Osteoblast (primary cell): ENCODE measurements at regions not wholly inside any gene's neighbourhood (a gene's known extent, or its start where the extent isn't known, plus 50 kb on each side); places are given as distances from the start of the nearest gene placed in this dataset.

Experiments
- DNase-seq: peaks from one replicate; pipeline ENCODE4 v3.0.0; 2011; ENCODE audit warnings: low spot score, mixed read lengths; ENCODE audit not compliant: insufficient read length; ENCODE audit errors: missing footprints
- H2AFZ ChIP-seq: 2 replicates; pipeline ENCODE4 v1.6.0; 2011; ENCODE audit warnings: mild to moderate bottlenecking, low read length
- H3K27ac ChIP-seq: 2 replicates; pipeline ENCODE4 v1.5.1; 2011; ENCODE audit warnings: mild to moderate bottlenecking, low read depth, low read length, moderate library complexity
- H3K27me3 ChIP-seq: 2 replicates; pipeline ENCODE4 v1.6.0; 2012; ENCODE audit warnings: mild to moderate bottlenecking, control low read depth, inconsistent platforms, low read length, moderate library complexity; ENCODE audit not compliant: insufficient read depth
- H3K36me3 ChIP-seq: 2 replicates; pipeline ENCODE4 v1.5.1; 2011; ENCODE audit warnings: mild to moderate bottlenecking, low read length, control low read depth, moderate library complexity; ENCODE audit not compliant: insufficient read depth
- H3K4me1 ChIP-seq: 2 replicates; pipeline ENCODE4 v1.5.1; 2011; ENCODE audit warnings: mild to moderate bottlenecking, low read length, control low read depth, moderate library complexity; ENCODE audit not compliant: insufficient read depth
- H3K4me2 ChIP-seq: 2 replicates; pipeline ENCODE4 v1.6.0; 2011; ENCODE audit warnings: mild to moderate bottlenecking, low read length; ENCODE audit not compliant: insufficient read depth
- H3K4me3 ChIP-seq: fragments of 200-600 bp; sonication (generic); 3 replicates; pipeline ENCODE4 v1.5.1; 2012; ENCODE audit warnings: mild to moderate bottlenecking, low read length, inconsistent platforms; ENCODE audit not compliant: insufficient read depth
- H3K79me2 ChIP-seq: 2 replicates; pipeline ENCODE4 v1.6.0; 2012; ENCODE audit warnings: mild to moderate bottlenecking, low read length, control low read depth, inconsistent platforms; ENCODE audit not compliant: insufficient read depth
- H3K9me3 ChIP-seq: 2 replicates; pipeline ENCODE4 v1.5.1; 2011; ENCODE audit warnings: low read depth, low read length, control low read depth
- H4K20me1 ChIP-seq: 2 replicates; pipeline ENCODE4 v1.6.0; 2012; ENCODE audit warnings: mild to moderate bottlenecking, low read length, control low read depth; ENCODE audit not compliant: insufficient read depth
- TF ChIP-seq, protein P1 (sequence below): IDR thresholded peaks from 2 replicates; pipeline ENCODE4 v1.5.1; 2011; ENCODE audit warnings: mild to moderate bottlenecking, low read depth, low read length, moderate library complexity; ENCODE audit errors: extremely low read depth

DNA sequence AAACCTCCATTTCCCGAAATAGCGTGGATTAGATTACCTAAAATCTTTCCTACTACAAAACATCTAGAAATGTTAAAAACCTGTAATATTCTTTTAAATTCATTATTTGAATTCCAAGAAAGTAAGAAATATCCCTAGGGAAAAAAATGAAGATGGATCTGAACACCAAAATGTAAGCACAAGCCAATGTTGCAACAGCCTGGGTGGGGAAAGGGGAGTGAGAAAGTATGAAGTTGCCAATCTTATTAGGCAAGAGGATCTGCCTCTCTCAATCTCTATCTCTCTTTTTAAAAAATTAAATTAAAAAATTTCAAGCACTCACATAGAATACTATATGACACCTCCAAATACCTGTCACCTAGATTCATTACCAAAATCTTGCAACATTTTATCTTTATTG lies 74.9 kb upstream of the IRF2BP2 start:
- Histone ChIP-seq H3K79me2 (no peaks in the 10 kb centered on the region), H3K4me1 (peaks cover 10% of the 10 kb centered on the region), H4K20me1 (no peaks in the 10 kb centered on the region), H3K27me3 (no peaks in the 10 kb centered on the region), H3K9me3 (no peaks in the 10 kb centered on the region), H3K4me3 (no peak overlapping the region), H2AFZ (no peak overlapping the region), H3K4me2 (no peak overlapping the region), H3K36me3 (no peaks in the 10 kb centered on the region), H3K27ac (no peak overlapping the region)
- DNase-seq, result no peak
- TF ChIP-seq, protein P1, sequence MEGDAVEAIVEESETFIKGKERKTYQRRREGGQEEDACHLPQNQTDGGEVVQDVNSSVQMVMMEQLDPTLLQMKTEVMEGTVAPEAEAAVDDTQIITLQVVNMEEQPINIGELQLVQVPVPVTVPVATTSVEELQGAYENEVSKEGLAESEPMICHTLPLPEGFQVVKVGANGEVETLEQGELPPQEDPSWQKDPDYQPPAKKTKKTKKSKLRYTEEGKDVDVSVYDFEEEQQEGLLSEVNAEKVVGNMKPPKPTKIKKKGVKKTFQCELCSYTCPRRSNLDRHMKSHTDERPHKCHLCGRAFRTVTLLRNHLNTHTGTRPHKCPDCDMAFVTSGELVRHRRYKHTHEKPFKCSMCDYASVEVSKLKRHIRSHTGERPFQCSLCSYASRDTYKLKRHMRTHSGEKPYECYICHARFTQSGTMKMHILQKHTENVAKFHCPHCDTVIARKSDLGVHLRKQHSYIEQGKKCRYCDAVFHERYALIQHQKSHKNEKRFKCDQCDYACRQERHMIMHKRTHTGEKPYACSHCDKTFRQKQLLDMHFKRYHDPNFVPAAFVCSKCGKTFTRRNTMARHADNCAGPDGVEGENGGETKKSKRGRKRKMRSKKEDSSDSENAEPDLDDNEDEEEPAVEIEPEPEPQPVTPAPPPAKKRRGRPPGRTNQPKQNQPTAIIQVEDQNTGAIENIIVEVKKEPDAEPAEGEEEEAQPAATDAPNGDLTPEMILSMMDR, result no peak

DNA sequence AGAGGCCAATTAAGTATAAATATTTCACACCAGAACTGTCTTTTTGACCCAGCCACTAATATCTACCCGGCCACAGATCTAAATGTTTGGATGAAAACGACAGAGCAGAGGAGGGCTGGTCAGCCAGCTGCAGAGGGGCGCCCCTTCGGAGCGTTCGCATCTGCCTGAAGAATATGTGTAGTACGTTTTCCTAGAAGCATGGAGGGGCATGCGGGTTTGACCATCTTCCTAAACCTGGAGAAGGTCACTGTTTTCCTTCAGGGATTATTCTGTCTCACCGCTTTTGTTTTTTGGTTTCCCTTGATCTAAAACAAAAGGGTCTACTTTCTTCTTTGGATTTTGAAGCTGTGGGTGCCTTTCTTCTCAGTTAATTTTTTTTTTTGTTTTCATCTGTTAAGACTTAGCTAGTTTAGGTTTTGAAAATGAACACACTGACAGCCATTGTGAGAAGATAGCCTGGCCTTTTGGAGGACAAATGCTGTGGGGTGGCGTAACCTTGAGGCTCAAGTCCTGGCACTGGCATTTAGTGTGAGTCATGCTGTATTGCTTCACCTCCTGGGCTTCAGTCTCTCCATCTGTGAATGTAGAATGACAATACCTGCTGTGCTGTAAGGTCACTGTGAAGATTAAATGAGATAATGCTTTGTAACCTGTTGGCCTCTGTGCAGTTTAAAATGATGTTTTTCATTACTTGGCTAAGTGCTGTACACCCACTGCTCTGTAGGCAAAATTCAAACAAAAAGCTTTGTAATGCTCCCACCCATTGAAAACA lies 74.1 kb upstream of the IRF2BP2 start:
- Histone ChIP-seq H3K27ac (peak overlapping the region; percentile 7), H3K4me3 (no peak overlapping the region), H3K36me3 (no peaks in the 10 kb centered on the region), H2AFZ (no peak overlapping the region), H3K4me2 (no peak overlapping the region), H3K27me3 (no peaks in the 10 kb centered on the region), H3K4me1 (peaks cover 10% of the 10 kb centered on the region), H3K79me2 (no peaks in the 10 kb centered on the region), H4K20me1 (no peaks in the 10 kb centered on the region), H3K9me3 (no peaks in the 10 kb centered on the region)
- no peak for DNase-seq
- TF ChIP-seq, protein P1, result no peak

DNA sequence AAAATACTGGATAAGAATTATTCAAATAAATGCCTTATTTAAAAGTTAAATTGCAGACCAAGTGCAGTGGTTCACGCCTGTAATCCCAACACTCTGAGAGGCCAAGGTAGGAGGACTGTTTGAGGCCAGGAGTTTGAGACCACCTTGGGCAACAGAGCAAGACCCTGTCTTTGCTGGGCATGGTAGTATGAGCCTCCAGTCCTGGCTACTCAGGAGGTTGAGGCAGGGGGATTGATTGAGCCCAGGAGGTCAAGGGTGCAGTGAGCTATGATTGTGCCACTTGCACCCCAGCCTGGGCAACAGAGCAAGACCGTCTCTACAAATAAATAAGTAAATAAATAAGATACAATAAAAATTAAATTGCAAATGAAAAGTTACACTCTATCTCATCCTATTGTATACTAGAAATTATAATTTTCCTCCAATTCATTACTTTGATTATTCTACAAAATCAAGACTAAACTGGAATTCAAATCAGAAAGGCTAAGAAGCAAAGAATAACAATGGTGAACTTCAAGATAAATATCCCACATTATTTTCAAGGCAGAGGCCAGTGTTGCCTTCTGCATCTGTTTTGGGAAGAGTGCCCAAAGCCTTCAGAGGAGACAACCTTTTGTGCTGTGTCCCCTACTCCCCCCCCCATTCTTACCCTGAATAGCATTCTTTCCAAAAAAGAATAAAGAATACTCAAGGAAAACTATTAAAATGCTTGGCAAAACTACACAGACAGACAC lies 73.3 kb upstream of the IRF2BP2 start:
- no peak overlapping the region for H3K4me2 ChIP-seq
- no peak overlapping the region for H3K27ac ChIP-seq
- H2AFZ ChIP-seq, result no peak overlapping the region
- TF ChIP-seq, protein P1, result no peak
- no peaks in the 10 kb centered on the region for H3K79me2 ChIP-seq
- H3K4me3 ChIP-seq, result no peak overlapping the region
- H3K4me1 ChIP-seq, result peaks cover 10% of the 10 kb centered on the region
- no peaks in the 10 kb centered on the region for H3K36me3 ChIP-seq
- H3K9me3 ChIP-seq, result no peaks in the 10 kb centered on the region
- no peak for DNase-seq
- no peaks in the 10 kb centered on the region for H4K20me1 ChIP-seq
- no peaks in the 10 kb centered on the region for H3K27me3 ChIP-seq

DNA sequence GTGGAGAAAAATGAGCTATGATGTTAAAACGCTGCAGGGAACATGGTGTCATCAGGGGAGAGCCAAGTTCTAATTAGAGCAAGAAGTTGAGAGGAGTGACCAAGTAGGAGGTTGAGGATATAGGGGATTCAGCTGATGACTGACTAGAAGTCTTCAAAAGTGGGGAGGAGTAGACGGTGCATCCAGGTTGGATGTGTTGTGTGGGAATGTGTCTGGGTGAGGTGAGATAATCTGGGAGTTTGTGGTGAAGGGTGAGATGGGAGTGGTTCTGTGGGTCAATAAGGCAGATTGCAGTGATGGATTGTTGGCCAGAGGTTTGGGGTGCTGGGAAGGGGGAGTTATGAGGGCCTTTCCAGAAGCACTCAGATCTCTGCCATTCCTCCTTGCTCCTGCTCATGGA lies 72.0 kb upstream of the IRF2BP2 start:
- Histone ChIP-seq H3K27ac (no peak overlapping the region), H3K4me2 (no peak overlapping the region), H4K20me1 (no peaks in the 10 kb centered on the region), H3K27me3 (no peaks in the 10 kb centered on the region), H3K4me3 (no peak overlapping the region), H2AFZ (no peak overlapping the region), H3K4me1 (peaks cover 10% of the 10 kb centered on the region), H3K9me3 (no peaks in the 10 kb centered on the region), H3K79me2 (no peaks in the 10 kb centered on the region), H3K36me3 (no peaks in the 10 kb centered on the region)
- TF ChIP-seq, protein P1, result no peak
- DNase-seq, result no peak
